Cardiac fibroblast (primary cell): ENCODE measurements at regions not wholly inside any gene's neighbourhood (a gene's known extent, or its start where the extent isn't known, plus 50 kb on each side); places are given as distances from the start of the nearest gene placed in this dataset.
"Not testable (repeated sequence)": the region's sequence is repeated elsewhere in the genome, so short reads cannot be mapped to it uniquely, and the experiment has no call there.

Experiments
- DNase-seq, 2 donors: peaks; one replicate each; pipeline versions ENCODE4 v3.0.0 to v3.0.0-alpha.2; 2010; ENCODE audit warnings: low read depth in 2 of 2
- H3K4me3 ChIP-seq, 2 donors: replicated peaks in 1 of 2; 1 replicate in 1 of 2; 2 replicates in 1 of 2; pipeline ENCODE4 v1.5.1; 2011; ENCODE audit warnings: low read depth in 2 of 2, low read length in 2 of 2, mild to moderate bottlenecking in 2 of 2, moderate library complexity in 1 of 2
- TF ChIP-seq, protein P1 (sequence below): IDR thresholded peaks from one replicate; pipeline ENCODE4 v1.5.1; 2011; ENCODE audit warnings: low read depth, mild to moderate bottlenecking, low read length, inconsistent platforms

GRCh38 chr12:88908345-88908744 is 328.1 kb upstream of the KITLG start:
- TF ChIP-seq, protein P1, sequence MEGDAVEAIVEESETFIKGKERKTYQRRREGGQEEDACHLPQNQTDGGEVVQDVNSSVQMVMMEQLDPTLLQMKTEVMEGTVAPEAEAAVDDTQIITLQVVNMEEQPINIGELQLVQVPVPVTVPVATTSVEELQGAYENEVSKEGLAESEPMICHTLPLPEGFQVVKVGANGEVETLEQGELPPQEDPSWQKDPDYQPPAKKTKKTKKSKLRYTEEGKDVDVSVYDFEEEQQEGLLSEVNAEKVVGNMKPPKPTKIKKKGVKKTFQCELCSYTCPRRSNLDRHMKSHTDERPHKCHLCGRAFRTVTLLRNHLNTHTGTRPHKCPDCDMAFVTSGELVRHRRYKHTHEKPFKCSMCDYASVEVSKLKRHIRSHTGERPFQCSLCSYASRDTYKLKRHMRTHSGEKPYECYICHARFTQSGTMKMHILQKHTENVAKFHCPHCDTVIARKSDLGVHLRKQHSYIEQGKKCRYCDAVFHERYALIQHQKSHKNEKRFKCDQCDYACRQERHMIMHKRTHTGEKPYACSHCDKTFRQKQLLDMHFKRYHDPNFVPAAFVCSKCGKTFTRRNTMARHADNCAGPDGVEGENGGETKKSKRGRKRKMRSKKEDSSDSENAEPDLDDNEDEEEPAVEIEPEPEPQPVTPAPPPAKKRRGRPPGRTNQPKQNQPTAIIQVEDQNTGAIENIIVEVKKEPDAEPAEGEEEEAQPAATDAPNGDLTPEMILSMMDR: no peak
- DNase-seq: no peak
- no peak overlapping the region for H3K4me3 ChIP-seq

- H3K4me3 ChIP-seq: no peak overlapping the region
- DNase-seq: no peak
- TF ChIP-seq, protein P1: no peak
These were observed 324.4 kb upstream of the KITLG start for GRCh38 chr12:88904705-88905104.

DNA sequence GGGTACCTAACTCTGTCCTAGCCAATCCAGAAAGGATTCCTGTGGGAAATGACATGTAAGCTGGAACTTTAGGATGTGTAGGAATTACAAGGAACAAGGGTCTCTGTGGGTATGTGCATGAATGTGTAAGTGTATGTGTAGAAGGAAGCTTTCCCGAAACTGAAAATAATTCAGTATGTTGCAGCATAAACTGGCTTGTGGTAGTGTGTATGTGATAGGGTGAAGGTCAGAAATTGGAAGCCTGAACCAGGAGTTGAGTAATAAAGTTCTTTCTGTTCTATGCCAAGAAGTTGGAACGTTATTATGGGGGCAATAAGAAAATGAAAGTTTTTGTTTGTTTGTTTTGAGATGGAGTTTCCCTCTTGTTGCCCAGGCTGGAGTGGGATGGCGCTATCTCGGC is 323.1 kb upstream of the KITLG start:
- TF ChIP-seq, protein P1: no peak
- DNase-seq: no peak
- no peak overlapping the region for H3K4me3 ChIP-seq

GRCh38 chr12:88897723-88898122 is 317.5 kb upstream of the KITLG start:
- no peak overlapping the region for H3K4me3 ChIP-seq
- TF ChIP-seq, protein P1: no peak
- peak; percentile 41 to 68 for DNase-seq

GRCh38 chr12:88896958-88897357 is 316.7 kb upstream of the KITLG start:
- no peak overlapping the region for H3K4me3 ChIP-seq
- TF ChIP-seq, protein P1: no peak
- peak in 1 of 2 donors; percentile 45 for DNase-seq

- DNase-seq: no peak
- TF ChIP-seq, protein P1: no peak
- H3K4me3 ChIP-seq: no peak overlapping the region
These were observed 315.4 kb upstream of the KITLG start for GRCh38 chr12:88895634-88896033.

DNA sequence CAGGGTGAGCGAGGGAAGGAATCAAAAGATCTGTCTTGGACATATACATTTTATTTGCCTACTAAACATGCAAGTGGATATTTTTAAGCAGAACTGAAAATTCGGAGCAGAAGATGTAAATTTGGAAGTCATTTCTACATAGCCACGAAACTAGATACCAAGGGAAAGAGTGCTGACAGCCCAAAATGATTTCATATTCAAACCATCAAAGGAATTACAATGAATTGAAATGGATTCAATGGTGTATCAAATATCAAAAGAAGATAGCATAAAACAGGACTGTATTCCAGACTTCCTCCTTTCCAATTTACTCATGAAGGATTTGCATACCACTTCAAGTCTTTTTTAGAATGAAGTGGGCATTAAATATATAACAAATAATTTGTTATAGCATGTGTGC is 313.5 kb upstream of the KITLG start:
- no peak overlapping the region for H3K4me3 ChIP-seq
- TF ChIP-seq, protein P1: no peak
- no peak for DNase-seq

GRCh38 chr12:88891434-88891833 is 311.2 kb upstream of the KITLG start:
- DNase-seq, H3K4me3 ChIP-seq: not testable (repeated sequence)
